ENCODE measurements at regions not wholly inside any gene's neighbourhood (a gene's known extent, or its start where the extent isn't known, plus 50 kb on each side); places are given as distances from the start of the nearest gene placed in this dataset.

DNA sequence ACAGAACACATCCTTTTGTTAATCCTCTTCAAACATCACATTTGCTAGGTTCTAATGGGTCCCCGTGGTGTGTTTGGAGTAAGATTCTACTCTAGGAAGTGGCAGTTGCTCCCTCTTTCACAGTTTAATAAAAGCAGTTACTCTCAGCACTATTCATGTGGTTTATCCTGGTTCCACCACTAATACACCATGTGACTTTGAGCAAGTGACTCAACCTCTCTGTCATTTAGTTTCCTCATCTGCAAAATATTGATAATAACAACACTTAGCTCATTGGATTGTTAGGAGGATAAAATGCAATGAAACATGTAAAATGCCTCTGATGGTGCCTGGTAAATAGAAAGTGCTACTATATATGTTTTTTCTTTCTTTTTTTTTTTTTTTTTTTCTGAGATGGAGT, 488.0 kb upstream of the NOX3 start:
- H2AFZ ChIP-seq (ENCODE audit: low read depth, low read length, poor library complexity, severe bottlenecking) = no peak overlapping the region
- intact Hi-C loops (cut with micrococcal nuclease) = no loop called here
- ATAC-seq (no peak), DNase-seq (ENCODE audit: low read depth, low spot score) (no peak)
- BruUV-seq (replicated peaks) = no TSS peak
- no peak overlapping the region for H3K9ac ChIP-seq (ENCODE audit: low read length)
- no peaks in the 10 kb centered on the region for H3K9me3 ChIP-seq (ENCODE audit: control insufficient read depth in 1 of 2, insufficient read depth in 1 of 2, low read depth in 1 of 2, low read length in 2 of 2)
- no peak overlapping the region for H3K4me2 ChIP-seq (ENCODE audit: low read length)
- H3K4me1 ChIP-seq (ENCODE audit: control insufficient read depth in 1 of 2, insufficient read depth in 2 of 2, low read length in 2 of 2) = no peaks in the 10 kb centered on the region
- POLR2A ChIA-PET = no interaction called here
- H4K20me1 ChIP-seq (ENCODE audit: insufficient read depth) = no peaks in the 10 kb centered on the region
- CTCF ChIA-PET = no interaction called here
- H3K9me2 ChIP-seq (ENCODE audit: insufficient read depth) = no peaks in the 10 kb centered on the region
- TF ChIP-seq SRF (IDR thresholded peaks at IDR 0.05; ENCODE audit: low read depth) = no peak
- TF ChIP-seq ZNF274 (IDR thresholded peaks at IDR 0.05; ENCODE audit: low read depth, low read length) = no peak
- no peak for TF ChIP-seq YY1 (IDR thresholded peaks at IDR 0.05; ENCODE audit: extremely low read depth, insufficient replicate concordance, low read depth, low read length)
- no peak for TF ChIP-seq ZFX (IDR thresholded peaks at IDR 0.05)
- no peak for TF ChIP-seq RAD21 (IDR thresholded peaks at IDR 0.05; ENCODE audit: low read depth)
- no peak for TF ChIP-seq EZH2phosphoT487 (IDR thresholded peaks at IDR 0.05; ENCODE audit: borderline replicate concordance)
- no peak for TF ChIP-seq CBX3 (IDR thresholded peaks at IDR 0.05; ENCODE audit: low read depth)
- RAD21 ChIA-PET (ENCODE audit: low non-redundant PET in 1 of 2, low total read pairs in 2 of 2, uncharacterized antibody in 2 of 2, unreplicated experiment in 2 of 2) = no interaction called here
- no peaks in the 10 kb centered on the region for H3K27me3 ChIP-seq (ENCODE audit: insufficient read depth, low read length)
- H3K27ac ChIP-seq (ENCODE audit: low read depth, low read length) = no peak overlapping the region
- H3K36me3 ChIP-seq (ENCODE audit: control insufficient read depth in 1 of 2, insufficient read depth in 2 of 2, low read length in 2 of 2) = no peaks in the 10 kb centered on the region
- no peaks in the 10 kb centered on the region for H3K79me2 ChIP-seq (ENCODE audit: insufficient read depth, low read length)
- H3K4me3 ChIP-seq (replicated peaks in 1 of 2; ENCODE audit: low read depth in 1 of 2, low read length in 2 of 2) = no peak overlapping the region

DNA sequence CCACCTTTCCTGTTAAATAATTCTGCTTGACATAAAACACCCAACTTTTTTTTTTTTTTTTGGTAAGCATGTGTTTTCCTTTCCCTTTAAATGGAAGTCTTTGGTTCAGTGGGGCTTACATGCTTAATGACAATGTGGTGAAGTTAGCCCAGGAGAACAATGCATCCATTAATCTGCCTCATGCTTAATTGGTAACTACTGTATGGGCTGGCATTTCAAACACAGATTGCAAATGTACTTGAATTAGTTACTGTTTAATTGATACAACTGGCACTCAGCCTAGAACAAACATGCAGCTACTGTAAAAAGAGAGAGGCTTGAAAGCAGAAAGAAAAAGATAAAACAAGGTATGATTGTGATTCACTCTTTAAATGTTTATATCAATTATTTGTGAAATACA, 483.6 kb upstream of the NOX3 start:
- CTCF ChIA-PET = no interaction called here

More for the DNA sequence above, 483.6 kb upstream of the NOX3 start:
- Histone ChIP-seq H3K4me2 (ENCODE audit: low read length) (no peak overlapping the region), H3K36me3 (ENCODE audit: control insufficient read depth in 1 of 2, insufficient read depth in 2 of 2, low read length in 2 of 2) (no peaks in the 10 kb centered on the region), H2AFZ (ENCODE audit: low read depth, low read length, poor library complexity, severe bottlenecking) (no peak overlapping the region), H3K4me3 (replicated peaks in 1 of 2; ENCODE audit: low read depth in 1 of 2, low read length in 2 of 2) (no peak overlapping the region), H3K9me2 (ENCODE audit: insufficient read depth) (no peaks in the 10 kb centered on the region), H3K9ac (ENCODE audit: low read length) (no peak overlapping the region), H3K27me3 (ENCODE audit: insufficient read depth, low read length) (no peaks in the 10 kb centered on the region), H4K20me1 (ENCODE audit: insufficient read depth) (no peaks in the 10 kb centered on the region), H3K79me2 (ENCODE audit: insufficient read depth, low read length) (no peaks in the 10 kb centered on the region), H3K9me3 (ENCODE audit: control insufficient read depth in 1 of 2, insufficient read depth in 1 of 2, low read depth in 1 of 2, low read length in 2 of 2) (no peaks in the 10 kb centered on the region), H3K4me1 (ENCODE audit: control insufficient read depth in 1 of 2, insufficient read depth in 2 of 2, low read length in 2 of 2) (no peaks in the 10 kb centered on the region), H3K27ac (ENCODE audit: low read depth, low read length) (no peak overlapping the region)
- RAD21 ChIA-PET (ENCODE audit: low non-redundant PET in 1 of 2, low total read pairs in 2 of 2, uncharacterized antibody in 2 of 2, unreplicated experiment in 2 of 2) = no interaction called here
- intact Hi-C loops (cut with micrococcal nuclease) = no loop called here
- POLR2A ChIA-PET = no interaction called here
- DNase-seq (ENCODE audit: low read depth, low spot score) (no peak), ATAC-seq (no peak)
- no peak for TF ChIP-seq POLR2AphosphoS5 (IDR thresholded peaks at IDR 0.05; ENCODE audit: low read depth, low read length)
- TF ChIP-seq YY1 (IDR thresholded peaks at IDR 0.05; ENCODE audit: extremely low read depth, insufficient replicate concordance, low read depth, low read length) = no peak
- no peak for TF ChIP-seq POLR2A (IDR thresholded peaks at IDR 0.05; ENCODE audit: borderline replicate concordance, extremely low read depth, insufficient read depth, insufficient read length)
- TF ChIP-seq, protein P1, sequence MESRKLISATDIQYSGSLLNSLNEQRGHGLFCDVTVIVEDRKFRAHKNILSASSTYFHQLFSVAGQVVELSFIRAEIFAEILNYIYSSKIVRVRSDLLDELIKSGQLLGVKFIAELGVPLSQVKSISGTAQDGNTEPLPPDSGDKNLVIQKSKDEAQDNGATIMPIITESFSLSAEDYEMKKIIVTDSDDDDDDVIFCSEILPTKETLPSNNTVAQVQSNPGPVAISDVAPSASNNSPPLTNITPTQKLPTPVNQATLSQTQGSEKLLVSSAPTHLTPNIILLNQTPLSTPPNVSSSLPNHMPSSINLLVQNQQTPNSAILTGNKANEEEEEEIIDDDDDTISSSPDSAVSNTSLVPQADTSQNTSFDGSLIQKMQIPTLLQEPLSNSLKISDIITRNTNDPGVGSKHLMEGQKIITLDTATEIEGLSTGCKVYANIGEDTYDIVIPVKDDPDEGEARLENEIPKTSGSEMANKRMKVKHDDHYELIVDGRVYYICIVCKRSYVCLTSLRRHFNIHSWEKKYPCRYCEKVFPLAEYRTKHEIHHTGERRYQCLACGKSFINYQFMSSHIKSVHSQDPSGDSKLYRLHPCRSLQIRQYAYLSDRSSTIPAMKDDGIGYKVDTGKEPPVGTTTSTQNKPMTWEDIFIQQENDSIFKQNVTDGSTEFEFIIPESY (IDR thresholded peaks at IDR 0.05; ENCODE audit: extremely low read depth, insufficient replicate concordance, low read length) = no peak
- TF ChIP-seq CBX3 (IDR thresholded peaks at IDR 0.05; ENCODE audit: low read depth) = no peak
- no peak for TF ChIP-seq CEBPB (IDR thresholded peaks at IDR 0.05; ENCODE audit: low read depth)
- no peak for TF ChIP-seq TCF7L2 (IDR thresholded peaks at IDR 0.05; ENCODE audit: borderline replicate concordance, extremely low read depth, insufficient read depth, insufficient read length)
- no peak for TF ChIP-seq FOSL1 (IDR thresholded peaks at IDR 0.05; ENCODE audit: low read depth)
- TF ChIP-seq EGR1 (IDR thresholded peaks at IDR 0.05; ENCODE audit: low read depth) = no peak
- TF ChIP-seq ZNF274 (IDR thresholded peaks at IDR 0.05; ENCODE audit: low read depth, low read length) = no peak
- BruUV-seq (replicated peaks) = no TSS peak
